GM12865 (cell line): ENCODE measurements at regions not wholly inside any gene's neighbourhood (a gene's known extent, or its start where the extent isn't known, plus 50 kb on each side); places are given as distances from the start of the nearest gene placed in this dataset.

Experiments used
- DNase-seq: peaks from one replicate; pipeline ENCODE4 v3.0.0; 2010; ENCODE audit warnings: low read depth
- H3K4me3 ChIP-seq: 2 replicates; pipeline ENCODE4 v1.5.1; 2011; ENCODE audit warnings: mild to moderate bottlenecking, low read depth, low read length, control low read depth
- CTCF ChIP-seq: IDR thresholded peaks from 2 replicates; pipeline ENCODE4 v1.5.1; 2011; ENCODE audit warnings: low read length, control low read depth, low read depth, inconsistent platforms; ENCODE audit not compliant: insufficient read depth; ENCODE audit errors: missing control alignments

GRCh38 chr1:229191066-229191674, 79.7 kb upstream of the RAB4A start:
- no peak for DNase-seq
- H3K4me3 ChIP-seq: no peak overlapping the region
- no peak for TF ChIP-seq CTCF

GRCh38 chr1:229192031-229192430, 78.9 kb upstream of the RAB4A start:
- no peak for TF ChIP-seq CTCF
- DNase-seq: no peak
- no peak overlapping the region for H3K4me3 ChIP-seq

GRCh38 chr1:229192853-229193252, 78.1 kb upstream of the RAB4A start:
- H3K4me3 ChIP-seq: no peak overlapping the region
- no peak for DNase-seq
- no peak for TF ChIP-seq CTCF

GRCh38 chr1:229194096-229194495, 76.8 kb upstream of the RAB4A start:
- H3K4me3 ChIP-seq: no peak overlapping the region
- no peak for DNase-seq
- TF ChIP-seq CTCF: no peak

- no peak for TF ChIP-seq CTCF
- DNase-seq: no peak
- no peak overlapping the region for H3K4me3 ChIP-seq
Measured at GRCh38 chr1:229195246-229195645, 75.7 kb upstream of the RAB4A start.

GRCh38 chr1:229196404-229197264, 74.3 kb upstream of the RAB4A start:
- DNase-seq: no peak
- no peak overlapping the region for H3K4me3 ChIP-seq
- no peak for TF ChIP-seq CTCF
